ENCODE measurements at regions not wholly inside any gene's neighbourhood (a gene's known extent, or its start where the extent isn't known, plus 50 kb on each side); places are given as distances from the start of the nearest gene placed in this dataset.

- ATAC-seq = no peak
These were observed 191.9 kb upstream of the LRIG1 start for GRCh38 chr3:66692766-66693150.

- ATAC-seq = no peak
These were observed 192.7 kb upstream of the LRIG1 start for GRCh38 chr3:66693461-66694031.

GRCh38 chr3:66702126-66702525 lies 201.3 kb upstream of the LRIG1 start:
- ATAC-seq = no peak

GRCh38 chr3:66703501-66703900 lies 202.7 kb upstream of the LRIG1 start:
- ATAC-seq = no peak

GRCh38 chr3:66705076-66705475 lies 204.3 kb upstream of the LRIG1 start:
- ATAC-seq = no peak

- ATAC-seq = no peak
These were observed 206.1 kb upstream of the LRIG1 start for GRCh38 chr3:66706890-66707289.

- no peak for ATAC-seq
These were observed 208.7 kb upstream of the LRIG1 start for GRCh38 chr3:66709532-66709931.

- no peak for ATAC-seq
These were observed 211.4 kb upstream of the LRIG1 start for GRCh38 chr3:66712210-66712609.

- ATAC-seq = no peak
These were observed 213.1 kb upstream of the LRIG1 start for GRCh38 chr3:66713921-66714320.

- ATAC-seq = no peak
These were observed 215.0 kb upstream of the LRIG1 start for GRCh38 chr3:66715806-66716205.

- ATAC-seq = no peak
These were observed 217.0 kb upstream of the LRIG1 start for GRCh38 chr3:66717806-66718205.

GRCh38 chr3:66719796-66720356 lies 219.1 kb upstream of the LRIG1 start:
- no peak for ATAC-seq

- no peak for ATAC-seq
These were observed 219.7 kb upstream of the LRIG1 start for GRCh38 chr3:66720508-66720907.

- no peak for ATAC-seq
These were observed 221.9 kb upstream of the LRIG1 start for GRCh38 chr3:66722675-66723074.

GRCh38 chr3:66723231-66723630 lies 222.4 kb upstream of the LRIG1 start:
- no peak for ATAC-seq

- ATAC-seq = no peak
These were observed 229.0 kb upstream of the LRIG1 start for GRCh38 chr3:66729687-66730393.

GRCh38 chr3:66738625-66739365 lies 238.0 kb upstream of the LRIG1 start:
- no peak for ATAC-seq

- no peak for ATAC-seq
These were observed 239.4 kb upstream of the LRIG1 start for GRCh38 chr3:66740260-66740659.

GRCh38 chr3:66744521-66744920 lies 243.7 kb upstream of the LRIG1 start:
- no peak for ATAC-seq

GRCh38 chr3:66744986-66745385 lies 244.2 kb upstream of the LRIG1 start:
- no peak for ATAC-seq

GRCh38 chr3:66747261-66747660 lies 246.4 kb upstream of the LRIG1 start:
- ATAC-seq = no peak

GRCh38 chr3:66747696-66748095 lies 246.9 kb upstream of the LRIG1 start:
- no peak for ATAC-seq

- no peak for ATAC-seq
These were observed 247.5 kb upstream of the LRIG1 start for GRCh38 chr3:66748175-66748876.

Measured in activated CD4-positive, CD25-positive, alpha-beta regulatory T cell treated with anti-CD3 and anti-CD28 coated beads, Interleukin-2, amount 50 U/mL, for 24 hours (primary cell).